ENCODE measurements at regions not wholly inside any gene's neighbourhood (a gene's known extent, or its start where the extent isn't known, plus 50 kb on each side); places are given as distances from the start of the nearest gene placed in this dataset.

GRCh38 chr16:86022381-86022960 lies 123.5 kb downstream of the IRF8 start:
- TF ChIP-seq CTCF (IDR thresholded peaks at IDR 0.05) (no peak), POLR2A (IDR thresholded peaks at IDR 0.05) (no peak)

Measured in testis (tissue), 2 donors.